GM19239 (cell line): ENCODE measurements at regions not wholly inside any gene's neighbourhood (a gene's known extent, or its start where the extent isn't known, plus 50 kb on each side); places are given as distances from the start of the nearest gene placed in this dataset.
A peak's percentile ranks its signal among the peaks of the same experiment; 100 is the strongest.

Experiments used
- DNase-seq: peaks from one replicate; pipeline ENCODE4 v3.0.0; 2011; ENCODE audit warnings: low spot score; ENCODE audit not compliant: insufficient read length
- FAIRE-seq: peaks from 2 replicates; lab custom pipeline; 2011; peaks lifted over from hg19 to GRCh38; lab: Jason Lieb, UNC

DNA sequence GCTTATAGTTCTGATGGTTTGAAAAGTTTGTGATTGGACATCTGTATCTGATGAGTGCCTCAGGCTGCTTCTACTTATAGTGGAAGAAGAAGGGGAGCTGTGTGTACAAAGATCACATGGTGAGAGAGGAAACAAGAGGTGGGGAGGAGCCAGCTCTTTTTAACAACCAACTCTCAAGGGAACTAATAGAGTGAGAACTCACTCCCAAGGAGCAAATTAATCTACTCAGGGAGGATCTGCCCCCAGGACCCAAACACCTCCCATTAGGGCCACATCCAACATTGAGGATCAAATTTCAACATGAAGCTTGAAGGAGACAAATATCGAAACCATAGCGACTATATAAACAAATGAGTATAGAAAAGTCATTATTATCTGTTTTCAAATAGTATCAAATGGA, 64.7 kb upstream of the PRLR start:
- DNase-seq (no peak), FAIRE-seq (peak; percentile 73)

DNA sequence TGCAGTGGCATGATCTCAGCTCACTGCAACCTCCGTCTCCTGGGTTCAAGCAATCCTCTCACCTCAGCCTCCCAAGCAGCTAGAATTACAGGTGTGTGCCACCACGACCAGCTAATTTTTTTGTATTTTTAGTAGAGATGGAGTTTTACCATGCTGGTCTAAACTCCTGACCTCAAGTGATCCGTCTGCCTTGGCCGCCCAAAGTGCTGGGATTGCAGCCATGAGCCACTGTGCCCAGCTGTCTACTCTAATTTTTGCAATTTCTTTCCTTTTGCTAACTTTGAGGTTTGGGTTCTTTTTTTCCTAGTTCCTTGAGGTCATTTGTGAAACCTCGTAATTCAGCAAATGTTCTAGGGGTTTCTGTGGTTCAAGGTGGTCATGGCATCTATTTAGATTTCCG, 63.7 kb upstream of the PRLR start:
- DNase-seq (no peak), FAIRE-seq (no peak)

DNA sequence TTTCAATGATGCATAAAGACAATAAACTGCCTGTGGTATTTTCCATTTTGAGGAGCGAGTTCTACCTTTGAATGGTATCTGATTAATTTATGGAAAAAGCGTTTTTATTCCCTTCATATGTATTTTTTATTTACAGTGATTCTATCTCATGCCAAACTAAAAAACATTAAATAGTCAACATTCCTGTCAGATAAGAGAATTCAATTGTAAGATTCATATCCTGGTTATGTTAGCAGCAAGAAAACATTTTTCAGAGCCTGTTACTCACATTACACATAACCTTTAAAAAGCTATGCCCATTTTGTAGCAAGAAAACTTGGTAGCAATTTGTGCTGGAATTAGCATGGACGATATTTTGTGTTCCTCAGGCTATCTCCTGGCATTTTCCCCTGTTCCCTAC, 55.1 kb upstream of the PRLR start:
- FAIRE-seq (no peak), DNase-seq (no peak)

DNA sequence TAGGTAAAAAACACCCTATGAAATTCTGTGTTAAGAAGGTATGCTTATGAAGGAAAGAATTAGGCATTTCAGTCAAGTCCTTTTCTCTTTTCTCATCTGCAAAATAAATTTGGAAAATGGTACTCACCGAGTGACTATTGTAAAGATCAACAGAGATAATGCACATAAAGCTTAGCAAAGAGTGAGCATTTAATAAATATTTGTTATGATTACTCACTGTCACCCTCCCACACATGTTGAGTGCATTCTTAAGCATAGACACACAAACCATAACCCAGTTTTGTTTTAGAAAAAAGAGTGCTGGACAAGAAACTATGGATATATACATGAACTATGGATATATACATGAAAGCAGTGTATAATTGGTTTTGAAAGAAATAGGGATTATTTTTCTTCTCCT, 54.7 kb upstream of the PRLR start:
- FAIRE-seq (no peak), DNase-seq (no peak)

DNA sequence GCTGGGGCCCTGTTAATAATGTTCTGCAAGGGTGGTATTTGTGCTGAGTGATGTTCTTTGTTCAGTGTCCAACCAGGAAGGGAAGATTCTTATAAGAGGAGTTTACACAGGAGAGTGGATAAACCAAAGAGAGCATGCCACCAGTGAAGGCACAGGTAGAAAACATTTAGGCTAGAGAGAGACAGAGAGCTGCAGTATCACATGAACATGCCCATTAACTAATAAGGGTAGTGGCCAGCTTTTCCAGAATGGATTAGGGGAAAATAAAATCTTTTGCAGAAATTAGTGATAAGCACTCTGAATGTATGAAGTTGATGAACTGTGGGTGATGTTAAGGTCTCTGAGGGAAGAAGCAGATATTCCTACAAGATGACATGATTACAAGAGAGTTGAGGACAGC, 54.1 kb upstream of the PRLR start:
- FAIRE-seq: no peak
- DNase-seq: no peak

DNA sequence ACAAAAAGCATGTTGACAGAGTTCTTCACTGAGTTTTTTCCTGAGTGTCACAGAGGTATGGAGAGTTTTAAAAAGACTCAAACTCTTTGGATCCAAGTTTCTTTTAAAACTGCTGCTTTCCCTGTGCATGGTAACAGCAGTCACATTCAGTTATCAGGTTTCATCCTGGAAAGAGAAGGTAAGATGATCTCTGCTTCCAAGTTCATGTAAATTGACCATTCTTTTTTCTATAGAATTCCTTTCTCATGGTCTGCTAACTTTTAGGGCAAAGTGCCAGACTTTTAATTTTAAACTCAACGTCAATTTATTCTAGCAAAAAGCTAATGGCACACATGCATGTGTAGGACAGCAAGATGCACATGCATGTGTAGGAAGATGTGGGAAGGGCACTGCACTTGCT, 52.5 kb upstream of the PRLR start:
- no peak for DNase-seq
- no peak for FAIRE-seq

DNA sequence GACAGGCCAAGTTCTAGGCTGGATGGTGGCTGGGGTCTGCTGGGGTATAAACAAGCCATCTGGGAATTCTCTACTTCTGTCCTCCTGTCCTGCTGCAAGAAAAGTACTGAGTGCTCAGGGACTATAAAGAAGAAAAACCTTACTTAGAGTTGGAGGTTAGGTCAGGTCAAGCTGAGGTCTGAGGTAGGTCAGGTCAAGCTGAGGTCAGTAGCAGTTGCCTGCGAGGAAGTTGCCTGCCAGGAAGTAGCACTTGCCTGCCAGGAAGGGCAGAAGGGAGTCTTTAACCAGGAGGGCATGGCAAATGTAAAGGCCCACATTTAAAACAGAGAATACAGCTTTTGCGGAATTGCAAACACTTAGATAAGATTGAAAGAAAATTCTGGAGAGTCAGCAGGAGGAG, 51.3 kb upstream of the PRLR start:
- no peak for DNase-seq
- no peak for FAIRE-seq
